HuH-7 (cell line): ENCODE measurements at regions not wholly inside any gene's neighbourhood (a gene's known extent, or its start where the extent isn't known, plus 50 kb on each side); places are given as distances from the start of the nearest gene placed in this dataset.

Source experiments
- DNase-seq: peaks from one replicate; pipeline ENCODE4 v3.0.0; 2011; ENCODE audit warnings: low spot score

GRCh38 chrX:121102101-121102500 is 54.7 kb downstream of the GLUD2 start:
- peak; percentile 66 for DNase-seq

- DNase-seq, result no peak
These were observed 56.0 kb downstream of the GLUD2 start for GRCh38 chrX:121103381-121103780.

GRCh38 chrX:121106484-121107235 is 59.2 kb downstream of the GLUD2 start:
- no peak for DNase-seq

- no peak for DNase-seq
These were observed 62.6 kb downstream of the GLUD2 start for GRCh38 chrX:121109986-121110385.

DNA sequence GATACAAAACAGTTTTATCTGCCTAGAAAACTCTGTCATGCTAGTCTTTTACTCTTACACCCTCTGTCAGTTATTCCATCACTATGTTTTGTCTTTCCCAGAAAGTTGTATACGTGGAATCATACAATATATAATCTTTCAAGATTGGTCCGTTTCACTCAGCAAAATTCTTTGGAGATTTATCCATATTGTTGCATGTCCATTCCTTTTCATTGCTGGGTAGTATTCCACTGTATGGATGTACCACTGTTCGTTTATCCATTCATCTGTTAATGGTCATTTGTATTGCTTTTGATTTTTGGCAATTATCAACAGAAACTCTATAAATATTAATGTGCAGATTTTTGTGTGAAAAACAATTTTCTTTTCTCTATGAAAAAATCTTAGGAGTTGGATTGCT is 63.1 kb downstream of the GLUD2 start:
- DNase-seq, result no peak

- DNase-seq, result no peak
These were observed 67.3 kb downstream of the GLUD2 start for GRCh38 chrX:121114691-121115090.

- no peak for DNase-seq
These were observed 73.5 kb downstream of the GLUD2 start for GRCh38 chrX:121120690-121121605.

GRCh38 chrX:121122332-121122731 is 74.9 kb downstream of the GLUD2 start:
- DNase-seq, result no peak

DNA sequence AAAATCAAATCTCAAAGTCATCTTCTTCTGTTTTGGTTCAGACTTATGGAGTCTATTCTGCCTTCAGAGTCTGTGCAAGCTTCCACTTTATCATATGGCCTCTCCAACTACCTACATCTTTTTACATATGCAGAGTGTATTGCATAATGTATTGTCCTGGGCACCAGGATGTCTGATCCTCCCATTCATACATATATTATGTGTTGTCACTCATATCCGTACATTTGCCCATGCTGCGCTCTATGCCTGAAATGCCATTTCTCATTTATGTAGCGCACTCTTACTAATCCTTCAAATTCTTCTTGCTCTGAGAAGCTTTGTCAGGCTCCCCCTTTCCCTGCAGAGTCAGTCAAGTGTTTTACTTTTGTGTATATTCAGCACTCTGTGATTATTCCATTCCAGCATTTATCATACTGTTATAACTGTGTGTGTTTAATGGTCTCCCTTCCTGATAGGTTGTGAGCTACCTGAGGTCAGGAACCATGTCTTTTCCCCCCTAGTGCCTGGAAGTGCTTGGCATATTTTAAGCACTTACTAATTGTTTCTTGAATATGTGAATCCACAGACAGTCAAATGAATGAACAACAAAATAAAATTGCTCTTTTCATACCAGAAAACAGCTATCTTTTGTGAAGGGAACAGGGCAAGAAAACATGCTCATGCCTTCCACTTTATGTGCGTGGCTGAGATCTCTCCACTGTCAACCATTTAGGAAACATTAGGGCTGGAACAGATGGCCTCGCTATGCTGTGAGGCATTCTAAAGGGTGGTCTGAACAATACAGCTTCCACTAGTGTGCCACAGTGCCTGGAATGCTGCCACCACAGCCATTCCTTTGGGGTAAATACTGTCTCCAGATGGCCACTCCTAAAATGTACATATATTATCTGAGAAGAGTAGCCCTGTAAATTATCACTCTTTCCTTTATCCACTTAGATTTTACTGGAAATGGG is 81.8 kb downstream of the GLUD2 start:
- DNase-seq, result no peak

DNA sequence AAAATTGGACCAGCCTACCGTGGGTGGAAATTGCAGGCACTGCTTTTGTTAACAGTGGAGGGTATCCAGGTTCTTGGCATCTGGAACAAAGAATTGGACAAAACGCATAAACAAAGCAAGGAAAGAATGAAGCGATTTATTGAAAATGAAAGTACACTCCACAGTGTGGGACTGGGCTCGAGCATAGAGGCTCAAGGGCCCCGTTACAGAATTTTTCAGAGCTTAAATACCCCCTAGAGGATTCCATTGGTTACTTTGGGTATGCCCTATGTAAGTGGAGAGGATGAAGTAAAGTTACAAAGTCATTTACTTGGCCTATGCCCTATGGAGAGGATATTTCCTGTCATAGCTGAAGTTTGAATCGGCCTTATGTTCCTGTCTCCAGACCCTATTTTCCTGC is 85.3 kb downstream of the GLUD2 start:
- no peak for DNase-seq

GRCh38 chrX:121135488-121136207 is 88.2 kb downstream of the GLUD2 start:
- no peak for DNase-seq

GRCh38 chrX:121146059-121146628 is 98.7 kb downstream of the GLUD2 start:
- DNase-seq, result no peak

- no peak for DNase-seq
These were observed 102.8 kb downstream of the GLUD2 start for GRCh38 chrX:121150217-121150616.

DNA sequence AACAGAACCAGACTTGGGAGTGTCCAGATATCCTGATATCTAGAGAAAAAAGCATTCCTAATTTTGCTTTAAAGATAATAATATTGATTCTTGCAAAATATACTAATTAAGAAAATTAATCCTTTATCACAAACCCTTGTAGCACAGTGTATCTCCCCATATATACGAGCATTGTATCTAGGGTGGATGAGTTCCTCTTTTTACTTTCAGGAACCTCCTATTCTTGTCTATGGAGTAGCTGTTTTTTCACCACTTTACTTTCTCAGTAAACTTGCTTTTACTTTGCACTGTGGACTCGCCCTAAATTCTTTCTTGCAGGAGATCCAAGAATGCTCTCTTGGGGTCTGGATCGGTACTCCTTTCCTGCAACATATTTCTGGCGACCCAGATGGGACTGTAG is 103.9 kb downstream of the GLUD2 start:
- DNase-seq, result no peak

GRCh38 chrX:121154858-121155404 is 107.5 kb downstream of the GLUD2 start:
- DNase-seq, result no peak

GRCh38 chrX:121160987-121161386 is 113.6 kb downstream of the GLUD2 start:
- DNase-seq, result no peak

- no peak for DNase-seq
These were observed 114.1 kb downstream of the GLUD2 start for GRCh38 chrX:121161501-121161933.

- no peak for DNase-seq
These were observed 116.0 kb downstream of the GLUD2 start for GRCh38 chrX:121163443-121163842.

DNA sequence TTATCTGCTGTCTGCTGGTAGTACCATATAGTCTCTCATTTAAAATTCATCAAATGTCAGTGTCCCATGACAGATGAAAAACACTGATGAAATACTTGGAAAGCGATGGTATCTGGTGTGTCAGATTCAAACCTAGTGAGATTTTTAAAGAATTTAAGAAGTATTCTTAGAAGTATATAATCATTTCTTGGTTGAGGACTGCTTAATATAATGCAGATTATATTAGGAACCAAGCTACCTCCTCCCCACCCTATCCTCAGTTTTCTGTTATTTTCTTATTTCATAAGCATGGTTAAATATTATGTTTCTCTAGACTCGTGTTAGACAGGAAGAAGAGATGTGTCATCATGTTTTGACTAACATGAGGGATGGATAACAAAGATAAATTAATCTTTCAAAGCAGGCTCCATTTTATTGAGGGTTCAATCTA is 118.5 kb downstream of the GLUD2 start:
- no peak for DNase-seq
